ENCODE measurements at regions not wholly inside any gene's neighbourhood (a gene's known extent, or its start where the extent isn't known, plus 50 kb on each side); places are given as distances from the start of the nearest gene placed in this dataset.

GRCh38 chr13:81738364-81738763 lies 1397.4 kb upstream of the SPRY2 start:
- TF ChIP-seq, protein P1, sequence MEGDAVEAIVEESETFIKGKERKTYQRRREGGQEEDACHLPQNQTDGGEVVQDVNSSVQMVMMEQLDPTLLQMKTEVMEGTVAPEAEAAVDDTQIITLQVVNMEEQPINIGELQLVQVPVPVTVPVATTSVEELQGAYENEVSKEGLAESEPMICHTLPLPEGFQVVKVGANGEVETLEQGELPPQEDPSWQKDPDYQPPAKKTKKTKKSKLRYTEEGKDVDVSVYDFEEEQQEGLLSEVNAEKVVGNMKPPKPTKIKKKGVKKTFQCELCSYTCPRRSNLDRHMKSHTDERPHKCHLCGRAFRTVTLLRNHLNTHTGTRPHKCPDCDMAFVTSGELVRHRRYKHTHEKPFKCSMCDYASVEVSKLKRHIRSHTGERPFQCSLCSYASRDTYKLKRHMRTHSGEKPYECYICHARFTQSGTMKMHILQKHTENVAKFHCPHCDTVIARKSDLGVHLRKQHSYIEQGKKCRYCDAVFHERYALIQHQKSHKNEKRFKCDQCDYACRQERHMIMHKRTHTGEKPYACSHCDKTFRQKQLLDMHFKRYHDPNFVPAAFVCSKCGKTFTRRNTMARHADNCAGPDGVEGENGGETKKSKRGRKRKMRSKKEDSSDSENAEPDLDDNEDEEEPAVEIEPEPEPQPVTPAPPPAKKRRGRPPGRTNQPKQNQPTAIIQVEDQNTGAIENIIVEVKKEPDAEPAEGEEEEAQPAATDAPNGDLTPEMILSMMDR (IDR thresholded peaks at IDR 0.05), result no peak
- TF ChIP-seq POLR2AphosphoS5 (IDR thresholded peaks at IDR 0.05) (no peak), POLR2A (IDR thresholded peaks at IDR 0.05) (no peak)

Measured in gastroesophageal sphincter (tissue), 3 donors.